Mucosa of gallbladder (tissue), 1 donor: ENCODE measurements at regions not wholly inside any gene's neighbourhood (a gene's known extent, or its start where the extent isn't known, plus 50 kb on each side); places are given as distances from the start of the nearest gene placed in this dataset.
"Not testable (repeated sequence)": the region's sequence is repeated elsewhere in the genome, so short reads cannot be mapped to it uniquely, and the experiment has no call there.

Source experiments
- DNase-seq: peaks from one replicate; pipeline ENCODE4 v3.0.0-alpha.2; 2020; ENCODE audit warnings: low spot score
- donor health status: DM: no; HTN: no; CAD: no.

- DNase-seq: no peak
Measured at GRCh38 chr22:47540011-47540410, 777.6 kb downstream of the TBC1D22A start.

- DNase-seq: no peak
Measured at GRCh38 chr22:47539374-47539773, 776.9 kb downstream of the TBC1D22A start.

GRCh38 chr22:47535681-47536080 is 773.2 kb downstream of the TBC1D22A start:
- no peak for DNase-seq

- no peak for DNase-seq
Measured at GRCh38 chr22:47534804-47535410, 772.5 kb downstream of the TBC1D22A start.

GRCh38 chr22:47533961-47534803 is 771.7 kb downstream of the TBC1D22A start:
- DNase-seq: peak; percentile 45

- DNase-seq: no peak
Measured at GRCh38 chr22:47517062-47517461, 754.6 kb downstream of the TBC1D22A start.

GRCh38 chr22:47515384-47516125 is 753.1 kb downstream of the TBC1D22A start:
- DNase-seq: no peak

GRCh38 chr22:47512617-47513016 is 750.2 kb downstream of the TBC1D22A start:
- DNase-seq: no peak

GRCh38 chr22:47504962-47505361 is 742.5 kb downstream of the TBC1D22A start:
- no peak for DNase-seq

GRCh38 chr22:47498969-47499495 is 736.6 kb downstream of the TBC1D22A start:
- no peak for DNase-seq

GRCh38 chr22:47497666-47498065 is 735.2 kb downstream of the TBC1D22A start:
- DNase-seq: no peak

- DNase-seq: no peak
Measured at GRCh38 chr22:47495110-47495509, 732.7 kb downstream of the TBC1D22A start.

GRCh38 chr22:47488131-47488530 is 725.7 kb downstream of the TBC1D22A start:
- DNase-seq: not testable (repeated sequence)

GRCh38 chr22:47486569-47487312 is 724.3 kb downstream of the TBC1D22A start:
- DNase-seq: no peak

- no peak for DNase-seq
Measured at GRCh38 chr22:47484960-47485569, 722.6 kb downstream of the TBC1D22A start.

GRCh38 chr22:47476231-47476630 is 713.8 kb downstream of the TBC1D22A start:
- DNase-seq: no peak

GRCh38 chr22:47474895-47475294 is 712.4 kb downstream of the TBC1D22A start:
- DNase-seq: no peak

GRCh38 chr22:47474464-47474863 is 712.0 kb downstream of the TBC1D22A start:
- DNase-seq: no peak

GRCh38 chr22:47472636-47473035 is 710.2 kb downstream of the TBC1D22A start:
- DNase-seq: no peak

GRCh38 chr22:47471406-47471805 is 709.0 kb downstream of the TBC1D22A start:
- DNase-seq: no peak

GRCh38 chr22:47465809-47466208 is 703.4 kb downstream of the TBC1D22A start:
- no peak for DNase-seq
